OCI-LY1 (cell line): ENCODE measurements at regions not wholly inside any gene's neighbourhood (a gene's known extent, or its start where the extent isn't known, plus 50 kb on each side); places are given as distances from the start of the nearest gene placed in this dataset.

ENCODE experiments used
- H2AFZ ChIP-seq: fragments of 200-600 bp; sonication (generic), shearing (Covaris generic); 2 replicates; pipeline ENCODE4 v1.6.0; 2014; ENCODE audit warnings: antibody characterized with exemption, mild to moderate bottlenecking, low read length
- H3F3A ChIP-seq: fragments of 200-600 bp; sonication (generic), shearing (Covaris generic); 2 replicates; pipeline ENCODE4 v1.6.0; 2014; ENCODE audit warnings: mild to moderate bottlenecking, antibody characterized with exemption, low read length, moderate library complexity; ENCODE audit not compliant: insufficient read depth
- H3K27ac ChIP-seq: fragments of 200-600 bp; sonication (generic); 2 replicates; pipeline ENCODE4 v1.5.1; 2014; ENCODE audit warnings: low read length, mixed run types, mild to moderate bottlenecking, low read depth; ENCODE audit not compliant: poor library complexity, severe bottlenecking
- H3K27me3 ChIP-seq: fragments of 200-600 bp; sonication (generic); 2 replicates; pipeline ENCODE4 v1.6.0; 2014; ENCODE audit warnings: antibody characterized with exemption, mild to moderate bottlenecking, low read length, moderate library complexity; ENCODE audit not compliant: insufficient read depth
- H3K36me3 ChIP-seq: fragments of 200-600 bp; sonication (generic); 2 replicates; pipeline ENCODE4 v1.6.1; 2014; ENCODE audit warnings: mild to moderate bottlenecking, antibody characterized with exemption, low read length, moderate library complexity, mixed read lengths; ENCODE audit not compliant: insufficient read depth
- H3K4me1 ChIP-seq: fragments of 200-600 bp; sonication (generic); 2 replicates; pipeline ENCODE4 v1.5.1; 2014; ENCODE audit warnings: mild to moderate bottlenecking, low read length, moderate library complexity; ENCODE audit not compliant: insufficient read depth, severe bottlenecking
- H3K4me2 ChIP-seq: fragments of 200-600 bp; sonication (generic), shearing (Covaris generic); 2 replicates; pipeline ENCODE4 v1.6.1; 2014; ENCODE audit warnings: low read length
- H3K4me3 ChIP-seq: fragments of 200-600 bp; sonication (generic); 2 replicates; pipeline ENCODE4 v1.5.1; 2014; ENCODE audit warnings: low read length, low read depth, mild to moderate bottlenecking, mixed read lengths; ENCODE audit not compliant: poor library complexity, severe bottlenecking
- H3K79me2 ChIP-seq: fragments of 200-600 bp; shearing (Covaris generic); 2 replicates; pipeline ENCODE4 v1.6.1; 2016; ENCODE audit warnings: mixed run types, low read length, mixed read lengths; ENCODE audit not compliant: insufficient read depth
- H3K9ac ChIP-seq: fragments of 200-600 bp; sonication (generic), shearing (Covaris generic); 2 replicates; pipeline ENCODE4 v1.6.1; 2014; ENCODE audit warnings: mild to moderate bottlenecking, low read length, mixed read lengths
- H3K9me2 ChIP-seq: fragments of 200-600 bp; sonication (generic), shearing (Covaris generic); 2 replicates; pipeline ENCODE4 v1.6.1; 2014; ENCODE audit warnings: low read depth, mild to moderate bottlenecking, low read length, mixed read lengths
- H3K9me3 ChIP-seq: fragments of 200-600 bp; shearing (Covaris generic); 2 replicates; pipeline ENCODE4 v1.6.1; 2014; ENCODE audit warnings: low read length, mixed read lengths
- H4K20me1 ChIP-seq: fragments of 200-600 bp; sonication (generic), shearing (Covaris generic); 2 replicates; pipeline ENCODE4 v1.6.0; 2016; ENCODE audit warnings: mild to moderate bottlenecking, low read length; ENCODE audit not compliant: insufficient read depth
- EZH2 ChIP-seq: fragments of 200-600 bp; sonication (generic), shearing (Covaris generic); IDR thresholded peaks from 2 replicates; pipeline ENCODE4 v1.8.0; 2017; ENCODE audit warnings: borderline replicate concordance, mixed run types, mild to moderate bottlenecking, antibody characterized with exemption, low read length, moderate library complexity, mixed read lengths
- TF ChIP-seq, protein P1 (sequence below): fragments of 200-600 bp; sonication (generic), shearing (Covaris generic); IDR thresholded peaks from 2 replicates; pipeline ENCODE4 v1.5.1; 2017; ENCODE audit warnings: mild to moderate bottlenecking, antibody characterized with exemption, low read length, moderate library complexity, mixed read lengths

DNA sequence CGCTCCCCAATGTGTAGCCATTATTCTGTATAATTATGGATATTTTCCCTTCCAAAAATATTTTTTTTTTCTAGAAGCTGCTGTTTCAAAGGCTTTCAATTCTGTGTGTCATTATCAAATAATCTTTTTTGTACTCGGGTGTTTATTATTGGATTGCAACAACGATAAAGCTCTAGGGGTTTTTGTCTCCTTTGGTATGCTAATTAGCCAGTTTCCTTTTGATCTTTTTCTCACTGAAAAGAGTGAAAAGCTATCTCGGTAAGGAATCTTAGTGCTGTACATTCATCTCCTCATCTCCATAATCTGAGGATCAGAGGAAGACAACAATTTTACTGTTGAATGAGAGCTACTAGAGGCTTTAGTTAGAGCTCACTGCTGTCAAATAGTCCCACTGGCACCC is 136.6 kb downstream of the OLFM4 start:
- no peaks in the 10 kb centered on the region for H3K27me3 ChIP-seq

DNA sequence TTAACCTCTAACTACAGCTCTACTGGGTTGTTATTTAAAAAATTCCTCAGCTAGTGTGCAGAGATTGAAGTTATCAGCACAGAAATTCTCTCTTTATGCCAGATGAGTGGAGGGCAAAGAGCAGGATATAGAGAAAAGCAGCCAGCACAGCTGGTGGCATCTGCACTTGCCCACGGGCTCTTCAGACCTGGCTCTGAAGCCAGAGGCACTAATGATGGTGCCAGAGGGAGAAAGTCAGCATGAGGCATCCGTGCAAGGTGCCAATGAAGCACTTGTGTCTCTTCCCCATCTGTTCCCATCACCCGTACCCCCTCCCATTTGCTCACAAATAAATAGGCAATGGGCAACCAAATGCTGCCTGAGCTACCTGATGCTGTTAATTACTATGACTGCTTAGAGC is 138.9 kb downstream of the OLFM4 start:
- Histone ChIP-seq H4K20me1 (no peaks in the 10 kb centered on the region), H3K79me2 (no peaks in the 10 kb centered on the region), H3K27ac (no peak overlapping the region), H3K9me2 (no peaks in the 10 kb centered on the region), H3K36me3 (no peaks in the 10 kb centered on the region), H3K9me3 (no peaks in the 10 kb centered on the region), H3K4me2 (no peak overlapping the region), H3K27me3 (no peaks in the 10 kb centered on the region), H3K4me1 (no peaks in the 10 kb centered on the region), H3K4me3 (no peak overlapping the region), H3K9ac (no peak overlapping the region), H3F3A (no peaks in the 10 kb centered on the region), H2AFZ (no peak overlapping the region)
- TF ChIP-seq, protein P1, sequence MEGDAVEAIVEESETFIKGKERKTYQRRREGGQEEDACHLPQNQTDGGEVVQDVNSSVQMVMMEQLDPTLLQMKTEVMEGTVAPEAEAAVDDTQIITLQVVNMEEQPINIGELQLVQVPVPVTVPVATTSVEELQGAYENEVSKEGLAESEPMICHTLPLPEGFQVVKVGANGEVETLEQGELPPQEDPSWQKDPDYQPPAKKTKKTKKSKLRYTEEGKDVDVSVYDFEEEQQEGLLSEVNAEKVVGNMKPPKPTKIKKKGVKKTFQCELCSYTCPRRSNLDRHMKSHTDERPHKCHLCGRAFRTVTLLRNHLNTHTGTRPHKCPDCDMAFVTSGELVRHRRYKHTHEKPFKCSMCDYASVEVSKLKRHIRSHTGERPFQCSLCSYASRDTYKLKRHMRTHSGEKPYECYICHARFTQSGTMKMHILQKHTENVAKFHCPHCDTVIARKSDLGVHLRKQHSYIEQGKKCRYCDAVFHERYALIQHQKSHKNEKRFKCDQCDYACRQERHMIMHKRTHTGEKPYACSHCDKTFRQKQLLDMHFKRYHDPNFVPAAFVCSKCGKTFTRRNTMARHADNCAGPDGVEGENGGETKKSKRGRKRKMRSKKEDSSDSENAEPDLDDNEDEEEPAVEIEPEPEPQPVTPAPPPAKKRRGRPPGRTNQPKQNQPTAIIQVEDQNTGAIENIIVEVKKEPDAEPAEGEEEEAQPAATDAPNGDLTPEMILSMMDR = no peak
- no peak for TF ChIP-seq EZH2

More for the DNA sequence above, 136.6 kb downstream of the OLFM4 start:
- no peaks in the 10 kb centered on the region for H3F3A ChIP-seq
- no peaks in the 10 kb centered on the region for H3K9me2 ChIP-seq
- no peaks in the 10 kb centered on the region for H4K20me1 ChIP-seq
- no peaks in the 10 kb centered on the region for H3K36me3 ChIP-seq
- H3K27ac ChIP-seq = no peak overlapping the region
- no peak overlapping the region for H3K4me2 ChIP-seq
- H3K79me2 ChIP-seq = no peaks in the 10 kb centered on the region
- no peak overlapping the region for H2AFZ ChIP-seq
- TF ChIP-seq, protein P1 = no peak
- no peak for TF ChIP-seq EZH2
- H3K9me3 ChIP-seq = no peaks in the 10 kb centered on the region
- no peak overlapping the region for H3K9ac ChIP-seq
- no peaks in the 10 kb centered on the region for H3K4me1 ChIP-seq
- H3K4me3 ChIP-seq = no peak overlapping the region

DNA sequence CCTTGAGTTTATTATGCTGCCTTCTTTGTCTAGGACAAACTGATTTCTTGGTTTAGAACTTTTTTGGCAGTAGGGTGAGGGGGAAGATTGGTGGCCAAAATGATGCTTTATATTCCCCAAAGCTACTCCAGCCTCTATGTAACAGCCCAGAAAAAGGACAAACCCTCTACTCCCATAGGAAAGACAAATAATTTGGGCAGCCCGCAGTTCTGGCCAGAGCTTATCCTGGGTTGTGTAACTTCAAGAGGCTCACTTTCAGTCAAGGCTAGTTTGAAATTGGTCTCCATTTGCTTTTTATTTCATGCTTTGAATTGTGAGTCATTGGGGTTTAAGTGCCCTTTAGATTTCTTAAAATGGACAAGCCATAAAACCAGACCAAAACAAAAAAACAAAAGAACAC is 142.3 kb downstream of the OLFM4 start:
- no peaks in the 10 kb centered on the region for H3K79me2 ChIP-seq
- TF ChIP-seq, protein P1 = no peak
- no peak for TF ChIP-seq EZH2
- no peaks in the 10 kb centered on the region for H3K9me2 ChIP-seq
- H3K4me2 ChIP-seq = no peak overlapping the region
- no peaks in the 10 kb centered on the region for H3K27me3 ChIP-seq
- no peak overlapping the region for H3K9ac ChIP-seq
- H3K27ac ChIP-seq = no peak overlapping the region
- no peak overlapping the region for H2AFZ ChIP-seq
- H3K4me1 ChIP-seq = no peaks in the 10 kb centered on the region
- H3K4me3 ChIP-seq = no peak overlapping the region
- H3F3A ChIP-seq = no peaks in the 10 kb centered on the region
- no peaks in the 10 kb centered on the region for H4K20me1 ChIP-seq
- H3K9me3 ChIP-seq = no peaks in the 10 kb centered on the region
- H3K36me3 ChIP-seq = no peaks in the 10 kb centered on the region
